ENCODE measurements at regions not wholly inside any gene's neighbourhood (a gene's known extent, or its start where the extent isn't known, plus 50 kb on each side); places are given as distances from the start of the nearest gene placed in this dataset.

- TF ChIP-seq, protein P1, sequence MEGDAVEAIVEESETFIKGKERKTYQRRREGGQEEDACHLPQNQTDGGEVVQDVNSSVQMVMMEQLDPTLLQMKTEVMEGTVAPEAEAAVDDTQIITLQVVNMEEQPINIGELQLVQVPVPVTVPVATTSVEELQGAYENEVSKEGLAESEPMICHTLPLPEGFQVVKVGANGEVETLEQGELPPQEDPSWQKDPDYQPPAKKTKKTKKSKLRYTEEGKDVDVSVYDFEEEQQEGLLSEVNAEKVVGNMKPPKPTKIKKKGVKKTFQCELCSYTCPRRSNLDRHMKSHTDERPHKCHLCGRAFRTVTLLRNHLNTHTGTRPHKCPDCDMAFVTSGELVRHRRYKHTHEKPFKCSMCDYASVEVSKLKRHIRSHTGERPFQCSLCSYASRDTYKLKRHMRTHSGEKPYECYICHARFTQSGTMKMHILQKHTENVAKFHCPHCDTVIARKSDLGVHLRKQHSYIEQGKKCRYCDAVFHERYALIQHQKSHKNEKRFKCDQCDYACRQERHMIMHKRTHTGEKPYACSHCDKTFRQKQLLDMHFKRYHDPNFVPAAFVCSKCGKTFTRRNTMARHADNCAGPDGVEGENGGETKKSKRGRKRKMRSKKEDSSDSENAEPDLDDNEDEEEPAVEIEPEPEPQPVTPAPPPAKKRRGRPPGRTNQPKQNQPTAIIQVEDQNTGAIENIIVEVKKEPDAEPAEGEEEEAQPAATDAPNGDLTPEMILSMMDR (IDR thresholded peaks at IDR 0.05; ENCODE audit: poor library complexity) = no peak
- TF ChIP-seq EZH2 (IDR thresholded peaks at IDR 0.05; ENCODE audit: borderline replicate concordance) = no peak
These were observed 75.2 kb upstream of the SLC25A48 start for GRCh38 chr5:135759149-135759784.
